ENCODE measurements at regions not wholly inside any gene's neighbourhood (a gene's known extent, or its start where the extent isn't known, plus 50 kb on each side); places are given as distances from the start of the nearest gene placed in this dataset.

DNA sequence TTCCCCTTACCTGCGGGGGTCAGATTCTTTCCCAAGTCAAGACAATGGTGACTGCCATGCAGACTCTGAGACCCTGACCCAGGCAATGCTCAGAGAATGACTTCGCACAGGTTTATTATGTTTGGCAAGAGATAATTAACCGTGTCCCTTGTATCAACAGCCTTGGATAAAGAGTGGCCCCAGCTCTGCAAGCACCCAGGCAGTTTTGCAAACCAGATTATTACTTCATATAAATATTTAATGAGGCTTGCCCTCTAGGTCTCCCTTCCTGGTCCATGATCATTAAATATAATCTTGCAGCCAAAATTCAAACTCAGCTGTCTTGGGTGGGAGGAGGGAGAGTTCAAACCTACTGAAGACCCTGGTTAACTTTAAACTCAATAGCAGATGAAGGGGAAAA, 156.5 kb downstream of the ANKRD60 start:
- H3K4me3 ChIP-seq (ENCODE audit: low read length) = no peak overlapping the region

DNA sequence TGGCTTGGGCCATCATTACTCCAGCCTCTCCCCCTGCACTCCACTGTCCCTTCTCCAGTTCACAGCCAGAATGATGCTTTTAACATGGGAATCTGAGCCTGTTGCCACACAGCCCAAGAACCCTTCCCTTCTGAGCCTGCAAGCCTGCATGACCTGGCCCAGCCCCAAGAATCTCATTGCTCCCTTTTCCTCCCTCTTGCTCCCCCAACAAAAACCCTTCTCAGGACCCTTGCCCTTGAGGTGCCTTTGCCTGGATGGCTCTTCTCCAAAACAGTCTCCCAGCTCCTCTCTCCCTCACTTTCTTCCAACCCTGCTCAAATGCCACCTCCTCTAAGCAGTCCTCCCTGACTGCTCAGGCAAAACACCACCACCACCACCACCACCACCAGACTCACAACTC, 157.2 kb downstream of the ANKRD60 start:
- H3K4me1 ChIP-seq (ENCODE audit: control insufficient read depth, insufficient read depth, low read length) = no peaks in the 10 kb centered on the region
- H3K9me3 ChIP-seq (ENCODE audit: control insufficient read depth, insufficient read depth, low read length) = no peaks in the 10 kb centered on the region
- Mint-ChIP-seq H3K27ac (no peak overlapping the region), H3K4me1 (peaks cover 0 to 4% of the 10 kb centered on the region in 2 donors), H3K9me3 (no peaks in the 10 kb centered on the region), H3K27me3 (ENCODE audit: low read depth in 2 of 2) (peaks cover 17 to 19% of the 10 kb centered on the region in 2 donors), H3K36me3 (no peaks in the 10 kb centered on the region), H3K4me3 (no peak overlapping the region)
- no peaks in the 10 kb centered on the region for H3K27me3 ChIP-seq (ENCODE audit: control insufficient read depth, insufficient read depth, low read length)
- ATAC-seq (no peak), DNase-seq (no peak)
- H3K36me3 ChIP-seq (ENCODE audit: control insufficient read depth, insufficient read depth, low read length) = no peaks in the 10 kb centered on the region
- intact Hi-C loops (cut with micrococcal nuclease) = no loop called here
- TF ChIP-seq, protein P1, sequence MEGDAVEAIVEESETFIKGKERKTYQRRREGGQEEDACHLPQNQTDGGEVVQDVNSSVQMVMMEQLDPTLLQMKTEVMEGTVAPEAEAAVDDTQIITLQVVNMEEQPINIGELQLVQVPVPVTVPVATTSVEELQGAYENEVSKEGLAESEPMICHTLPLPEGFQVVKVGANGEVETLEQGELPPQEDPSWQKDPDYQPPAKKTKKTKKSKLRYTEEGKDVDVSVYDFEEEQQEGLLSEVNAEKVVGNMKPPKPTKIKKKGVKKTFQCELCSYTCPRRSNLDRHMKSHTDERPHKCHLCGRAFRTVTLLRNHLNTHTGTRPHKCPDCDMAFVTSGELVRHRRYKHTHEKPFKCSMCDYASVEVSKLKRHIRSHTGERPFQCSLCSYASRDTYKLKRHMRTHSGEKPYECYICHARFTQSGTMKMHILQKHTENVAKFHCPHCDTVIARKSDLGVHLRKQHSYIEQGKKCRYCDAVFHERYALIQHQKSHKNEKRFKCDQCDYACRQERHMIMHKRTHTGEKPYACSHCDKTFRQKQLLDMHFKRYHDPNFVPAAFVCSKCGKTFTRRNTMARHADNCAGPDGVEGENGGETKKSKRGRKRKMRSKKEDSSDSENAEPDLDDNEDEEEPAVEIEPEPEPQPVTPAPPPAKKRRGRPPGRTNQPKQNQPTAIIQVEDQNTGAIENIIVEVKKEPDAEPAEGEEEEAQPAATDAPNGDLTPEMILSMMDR (IDR thresholded peaks at IDR 0.05) = no peak
- H3K27ac ChIP-seq (ENCODE audit: low read length) = no peak overlapping the region
- H3K4me3 ChIP-seq (ENCODE audit: low read length) = no peak overlapping the region

More for the DNA sequence above, 156.5 kb downstream of the ANKRD60 start:
- no peaks in the 10 kb centered on the region for H3K4me1 ChIP-seq (ENCODE audit: control insufficient read depth, insufficient read depth, low read length)
- WGBS (ENCODE audit: insufficient coverage) = 96% methylated on average over 3 of the region's 3 CpGs
- DNase-seq (no peak), ATAC-seq (no peak)
- no peak overlapping the region for H3K27ac ChIP-seq (ENCODE audit: low read length)
- TF ChIP-seq, protein P1 (IDR thresholded peaks at IDR 0.05) = no peak
- H3K27ac Mint-ChIP-seq = no peak overlapping the region
- H3K4me1 Mint-ChIP-seq = peaks cover 0 to 4% of the 10 kb centered on the region in 2 donors
- peaks cover 17 to 23% of the 10 kb centered on the region in 2 donors for H3K27me3 Mint-ChIP-seq (ENCODE audit: low read depth in 2 of 2)
- no peaks in the 10 kb centered on the region for H3K36me3 Mint-ChIP-seq
- H3K9me3 ChIP-seq (ENCODE audit: control insufficient read depth, insufficient read depth, low read length) = no peaks in the 10 kb centered on the region
- H3K9me3 Mint-ChIP-seq = no peaks in the 10 kb centered on the region
- no peaks in the 10 kb centered on the region for H3K36me3 ChIP-seq (ENCODE audit: control insufficient read depth, insufficient read depth, low read length)
- no peaks in the 10 kb centered on the region for H3K27me3 ChIP-seq (ENCODE audit: control insufficient read depth, insufficient read depth, low read length)
- intact Hi-C loops (cut with micrococcal nuclease) = no loop called here
- no peak overlapping the region for H3K4me3 Mint-ChIP-seq

DNA sequence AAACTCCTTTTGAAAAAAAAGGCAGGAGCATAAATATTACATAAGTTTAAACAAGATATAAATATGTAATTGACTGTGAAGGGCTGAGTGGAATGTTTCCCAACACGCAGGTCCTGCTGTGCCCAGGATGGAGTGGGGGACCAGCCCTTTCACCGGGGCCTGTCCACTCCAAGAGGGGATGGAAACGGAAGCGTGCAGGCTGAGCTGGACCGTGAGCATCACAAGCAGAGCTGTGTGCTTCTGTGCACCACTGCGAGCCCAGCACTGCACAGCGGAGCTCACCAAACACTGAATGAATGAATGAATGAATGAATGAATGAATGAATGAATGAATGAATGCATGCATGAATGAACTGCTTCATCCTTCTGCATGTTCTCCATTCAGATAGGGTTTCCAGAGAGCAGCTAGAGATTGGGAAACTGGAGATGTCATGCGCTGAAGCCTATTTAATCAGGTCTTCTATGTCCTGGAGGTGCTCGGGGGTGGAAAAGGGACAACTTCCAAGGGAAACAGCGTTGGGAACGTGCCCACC, 157.7 kb downstream of the ANKRD60 start:
- TF ChIP-seq, protein P1 (IDR thresholded peaks at IDR 0.05) = no peak
- 86% methylated on average over 11 of the region's 11 CpGs for WGBS (ENCODE audit: insufficient coverage)
- Histone ChIP-seq H3K9me3 (ENCODE audit: control insufficient read depth, insufficient read depth, low read length) (no peaks in the 10 kb centered on the region), H3K36me3 (ENCODE audit: control insufficient read depth, insufficient read depth, low read length) (no peaks in the 10 kb centered on the region), H3K27ac (ENCODE audit: low read length) (no peak overlapping the region), H3K4me1 (ENCODE audit: control insufficient read depth, insufficient read depth, low read length) (no peaks in the 10 kb centered on the region), H3K27me3 (ENCODE audit: control insufficient read depth, insufficient read depth, low read length) (no peaks in the 10 kb centered on the region), H3K4me3 (ENCODE audit: low read length) (no peak overlapping the region)
- ATAC-seq (no peak), DNase-seq (no peak)
- no peaks in the 10 kb centered on the region for H3K36me3 Mint-ChIP-seq
- H3K9me3 Mint-ChIP-seq = no peaks in the 10 kb centered on the region
- H3K27ac Mint-ChIP-seq = no peak overlapping the region
- H3K4me1 Mint-ChIP-seq = peaks cover 0 to 4% of the 10 kb centered on the region in 2 donors
- intact Hi-C loops (cut with micrococcal nuclease) = no loop called here
- no peak overlapping the region for H3K4me3 Mint-ChIP-seq
- H3K27me3 Mint-ChIP-seq (ENCODE audit: low read depth in 2 of 2) = peaks cover 17 to 19% of the 10 kb centered on the region in 2 donors

All from natural killer cell (primary cell).